ENCODE measurements at regions not wholly inside any gene's neighbourhood (a gene's known extent, or its start where the extent isn't known, plus 50 kb on each side); places are given as distances from the start of the nearest gene placed in this dataset.
"Not testable (repeated sequence)": the region's sequence is repeated elsewhere in the genome, so short reads cannot be mapped to it uniquely, and the experiment has no call there.

GRCh38 chr16:32084656-32085401, 168.3 kb upstream of the TP53TG3D start:
- H3K23me2 ChIP-seq (ENCODE audit: low read depth, low read length); FAIRE-seq; H2BK120ac ChIP-seq (replicated peaks; ENCODE audit: low read depth, low read length); H3K56ac ChIP-seq (replicated peaks; ENCODE audit: insufficient read length, low read depth, low read length); H4K8ac ChIP-seq (ENCODE audit: extremely low read depth, insufficient read depth, low read length); H4K5ac ChIP-seq (ENCODE audit: insufficient read length, low read depth, low read length); H3K36me3 ChIP-seq (ENCODE audit: control insufficient read depth in 2 of 4, insufficient read depth in 4 of 4, low read length in 3 of 4); H2BK20ac ChIP-seq (ENCODE audit: low read length); H3K18ac ChIP-seq (ENCODE audit: extremely low read depth, low read length); H4K91ac ChIP-seq (replicated peaks; ENCODE audit: insufficient read length, low read length); H2AFZ ChIP-seq (ENCODE audit: low read length); H3K27me3 ChIP-seq (replicated peaks in 1 of 4; ENCODE audit: control insufficient read depth in 3 of 4, extremely low read depth in 1 of 4, insufficient read depth in 3 of 4, low read length in 3 of 4); H3K4me1 ChIP-seq (replicated peaks in 1 of 4; ENCODE audit: control insufficient read depth in 3 of 4, insufficient read depth in 4 of 4, low read length in 3 of 4); H2AK5ac ChIP-seq (ENCODE audit: low read depth, low read length); H3K79me1 ChIP-seq (ENCODE audit: low read depth, low read length); H3K27ac ChIP-seq (ENCODE audit: low read depth, low read length); H3K79me2 ChIP-seq (ENCODE audit: control insufficient read depth in 1 of 2, insufficient read depth in 2 of 2, low read length in 2 of 2); H3K23ac ChIP-seq (ENCODE audit: insufficient read length); H3K4ac ChIP-seq (replicated peaks; ENCODE audit: insufficient read length, low read depth, low read length); POLR2A ChIA-PET (ENCODE audit: partially characterized antibody); H3K4me2 ChIP-seq (ENCODE audit: insufficient read depth in 1 of 2, low read depth in 2 of 2, low read length in 2 of 2); H3K9ac ChIP-seq (replicated peaks in 1 of 4; ENCODE audit: extremely low read depth in 1 of 4, low read depth in 3 of 4, low read length in 3 of 4); H3K4me3 ChIP-seq (ENCODE audit: extremely low read depth in 1 of 4, insufficient read depth in 2 of 4, low read depth in 3 of 4, low read length in 4 of 4); H2BK5ac ChIP-seq (ENCODE audit: low read depth, low read length); H4K20me1 ChIP-seq (replicated peaks in 1 of 2; ENCODE audit: control insufficient read depth in 1 of 2, insufficient read depth in 2 of 2, low read length in 2 of 2); DNase-seq (ENCODE audit: low read depth in 1 of 2, low spot score in 2 of 2); CTCF ChIA-PET (ENCODE audit: partially characterized antibody); H2BK15ac ChIP-seq (ENCODE audit: low read length); H3K14ac ChIP-seq (ENCODE audit: insufficient read length); H2BK12ac ChIP-seq (ENCODE audit: low read depth, low read length): not testable (repeated sequence)
- peaks cover 0 to 16% of the 10 kb centered on the region in 2 experiments; a peak in 1 of 4 replicates for H3K9me3 ChIP-seq (ENCODE audit: insufficient read depth in 2 of 2, low read depth in 1 of 2, low read length in 1 of 2)
- 95% methylated on average over 27 of the region's 86 CpGs; no CpG with 5 or more reads in 1 of the 2 experiments for WGBS, 2 experiments (ENCODE audit: extremely low coverage in 1 of 2, insufficient coverage in 1 of 2, insufficient read length in 1 of 2, insufficient replicate concordance in 2 of 2, low coverage in 1 of 2, low lambda C conversion rate in 2 of 2, missing lambda C conversion rate in 1 of 2)
